ENCODE measurements at regions not wholly inside any gene's neighbourhood (a gene's known extent, or its start where the extent isn't known, plus 50 kb on each side); places are given as distances from the start of the nearest gene placed in this dataset.

DNA sequence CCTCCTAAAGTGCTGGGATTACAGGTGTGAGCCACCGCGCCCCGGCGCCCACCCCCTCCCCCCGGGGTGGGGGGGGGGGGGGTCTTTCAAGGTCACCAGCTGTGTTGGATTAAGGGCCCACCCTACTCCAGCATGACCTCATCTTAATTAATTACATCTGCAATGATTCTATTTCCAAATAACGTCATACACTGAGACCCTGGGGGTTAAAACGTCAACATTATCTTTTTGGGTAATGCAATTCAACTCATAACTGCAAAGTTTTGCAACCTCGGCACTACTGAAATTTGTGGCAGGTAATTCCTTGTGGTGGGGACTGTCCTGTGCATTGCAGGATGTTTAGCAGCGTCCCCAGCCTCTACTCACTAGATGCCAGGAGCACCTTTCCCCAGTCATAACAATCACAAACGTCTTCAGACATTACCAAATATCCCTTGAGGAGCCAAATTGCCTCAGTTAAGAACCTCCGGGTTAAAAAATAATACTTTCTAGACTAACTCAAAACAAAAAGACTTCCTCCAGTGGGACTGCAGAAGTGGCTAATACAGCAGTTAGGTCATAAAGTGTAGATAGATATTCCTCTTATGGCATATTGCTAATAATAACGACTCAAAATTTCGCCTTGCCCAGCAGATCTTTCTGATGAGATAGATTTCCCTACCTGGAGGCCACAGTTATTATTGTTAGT lies 233.0 kb upstream of the KAZN start:
- Mint-ChIP-seq H3K9me3 (peaks cover 3% of the 10 kb centered on the region), H3K36me3 (ENCODE audit: low read depth) (no peaks in the 10 kb centered on the region), H3K27me3 (peaks cover 7% of the 10 kb centered on the region), H3K4me3 (no peak overlapping the region), H3K27ac (no peak overlapping the region), H3K4me1 (no peaks in the 10 kb centered on the region)
- ATAC-seq (replicated peaks) = no peak

- ATAC-seq (replicated peaks) = no peak
These were observed 232.1 kb upstream of the KAZN start for GRCh38 chr1:14366091-14367018.

DNA sequence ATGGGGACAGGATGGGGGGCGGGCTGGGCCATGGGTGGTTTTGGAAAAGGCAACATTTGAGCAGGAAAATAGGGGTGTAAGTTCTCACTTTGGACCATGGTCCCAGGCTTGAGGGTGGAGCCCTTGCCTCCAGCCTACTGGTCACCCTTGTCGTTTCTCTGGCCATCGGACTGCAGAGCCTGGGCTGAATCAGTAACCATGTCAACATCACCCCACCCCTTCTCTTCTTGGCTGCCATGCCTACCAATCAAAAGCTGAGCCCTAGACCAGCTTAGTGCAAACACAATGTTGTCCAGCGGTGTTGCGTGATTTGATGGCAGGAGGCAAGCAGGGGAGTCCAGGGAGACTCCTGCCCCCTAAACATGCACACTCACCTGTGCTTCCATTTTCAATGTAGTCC lies 231.0 kb upstream of the KAZN start:
- peaks cover 14% of the 10 kb centered on the region for H3K27me3 Mint-ChIP-seq
- H3K4me1 Mint-ChIP-seq = no peaks in the 10 kb centered on the region
- no peak for ATAC-seq (replicated peaks)
- no peaks in the 10 kb centered on the region for H3K36me3 Mint-ChIP-seq (ENCODE audit: low read depth)
- H3K27ac Mint-ChIP-seq = no peak overlapping the region
- H3K4me3 Mint-ChIP-seq = no peak overlapping the region
- peaks cover 3% of the 10 kb centered on the region for H3K9me3 Mint-ChIP-seq

More at GRCh38 chr1:14366091-14367018, 232.1 kb upstream of the KAZN start:
- Mint-ChIP-seq H3K27me3 (peaks cover 10% of the 10 kb centered on the region), H3K36me3 (ENCODE audit: low read depth) (no peaks in the 10 kb centered on the region), H3K4me3 (no peak overlapping the region), H3K4me1 (no peaks in the 10 kb centered on the region), H3K27ac (no peak overlapping the region), H3K9me3 (peaks cover 3% of the 10 kb centered on the region)

GRCh38 chr1:14369526-14370213 lies 228.8 kb upstream of the KAZN start:
- Mint-ChIP-seq H3K4me3 (no peak overlapping the region), H3K4me1 (no peaks in the 10 kb centered on the region), H3K27ac (no peak overlapping the region), H3K36me3 (ENCODE audit: low read depth) (no peaks in the 10 kb centered on the region), H3K27me3 (peaks cover 13% of the 10 kb centered on the region), H3K9me3 (peaks cover 3% of the 10 kb centered on the region)
- ATAC-seq (replicated peaks) = no peak

DNA sequence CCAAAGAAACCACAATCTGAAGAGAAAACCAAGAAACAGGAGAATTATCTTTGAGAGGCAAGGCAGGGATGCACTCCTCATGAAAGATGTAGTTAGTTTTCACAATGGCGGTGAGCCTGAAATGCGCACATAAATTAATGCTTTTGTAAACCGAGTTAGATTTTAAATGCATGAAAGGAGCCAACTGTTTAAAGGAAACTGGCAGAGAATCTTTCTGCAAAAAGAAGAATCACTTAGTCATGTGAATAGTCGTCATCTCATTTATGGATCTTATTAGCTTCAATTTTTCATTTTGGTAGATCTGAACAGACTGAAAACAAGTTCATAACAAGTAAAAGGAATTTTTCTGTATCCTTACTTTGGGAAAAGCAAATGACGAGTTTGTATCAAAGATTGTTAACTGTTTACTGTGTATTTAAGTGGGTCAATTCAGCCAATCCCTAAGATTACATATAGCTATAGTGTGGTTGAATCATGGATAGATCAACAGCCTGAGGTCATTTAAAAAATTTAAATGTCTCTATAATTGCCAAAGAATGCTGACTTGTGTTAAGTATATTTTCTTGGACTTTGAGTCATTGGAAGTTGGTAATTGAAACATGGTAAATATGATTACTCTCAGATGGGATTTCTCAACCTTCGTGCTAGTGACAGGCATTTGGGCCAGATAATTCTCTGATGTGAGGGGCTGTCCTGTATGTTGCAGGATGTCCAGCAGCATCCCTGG lies 226.6 kb upstream of the KAZN start:
- Mint-ChIP-seq H3K27ac (no peak overlapping the region), H3K9me3 (peaks cover 3% of the 10 kb centered on the region), H3K27me3 (peaks cover 11% of the 10 kb centered on the region), H3K4me1 (no peaks in the 10 kb centered on the region), H3K36me3 (ENCODE audit: low read depth) (no peaks in the 10 kb centered on the region), H3K4me3 (no peak overlapping the region)
- no peak for ATAC-seq (replicated peaks)

GRCh38 chr1:14372526-14372925 lies 226.0 kb upstream of the KAZN start:
- no peak for ATAC-seq (replicated peaks)
- H3K9me3 Mint-ChIP-seq = peaks cover 3% of the 10 kb centered on the region
- H3K4me1 Mint-ChIP-seq = no peaks in the 10 kb centered on the region
- H3K27me3 Mint-ChIP-seq = peaks cover 11% of the 10 kb centered on the region
- H3K4me3 Mint-ChIP-seq = no peak overlapping the region
- H3K36me3 Mint-ChIP-seq (ENCODE audit: low read depth) = no peaks in the 10 kb centered on the region
- H3K27ac Mint-ChIP-seq = no peak overlapping the region

GRCh38 chr1:14373081-14373758 lies 225.3 kb upstream of the KAZN start:
- peaks cover 11% of the 10 kb centered on the region for H3K27me3 Mint-ChIP-seq
- H3K9me3 Mint-ChIP-seq = peaks cover 3% of the 10 kb centered on the region
- ATAC-seq (replicated peaks) = no peak
- no peak overlapping the region for H3K27ac Mint-ChIP-seq
- no peaks in the 10 kb centered on the region for H3K36me3 Mint-ChIP-seq (ENCODE audit: low read depth)
- H3K4me1 Mint-ChIP-seq = no peaks in the 10 kb centered on the region
- no peak overlapping the region for H3K4me3 Mint-ChIP-seq

GRCh38 chr1:14375226-14375625 lies 223.3 kb upstream of the KAZN start:
- Mint-ChIP-seq H3K27me3 (peaks cover 7% of the 10 kb centered on the region), H3K27ac (no peak overlapping the region), H3K9me3 (peaks cover 8% of the 10 kb centered on the region), H3K36me3 (ENCODE audit: low read depth) (no peaks in the 10 kb centered on the region), H3K4me3 (no peak overlapping the region), H3K4me1 (no peaks in the 10 kb centered on the region)
- ATAC-seq (replicated peaks) = no peak

DNA sequence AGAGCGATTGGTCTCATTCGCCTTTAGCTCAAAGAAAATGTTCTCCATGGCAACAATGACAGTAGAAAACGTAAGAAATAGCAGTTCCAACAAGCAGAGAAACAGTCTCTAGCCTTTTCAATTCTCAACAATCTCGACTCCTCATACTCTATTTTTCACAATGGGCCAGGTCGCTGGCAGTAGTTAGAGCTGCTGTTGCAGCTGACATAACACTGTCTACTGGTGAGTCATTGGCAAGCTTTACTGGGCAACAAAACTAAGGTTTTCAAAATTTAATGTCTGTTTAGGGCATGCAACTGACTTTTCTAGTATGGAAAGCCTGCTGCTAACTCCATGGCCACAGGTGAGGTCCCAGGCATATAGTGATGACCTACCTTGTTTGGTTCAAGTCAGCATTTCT lies 221.1 kb upstream of the KAZN start:
- ATAC-seq (replicated peaks) = no peak
- Mint-ChIP-seq H3K27ac (no peak overlapping the region), H3K9me3 (peaks cover 19% of the 10 kb centered on the region), H3K36me3 (ENCODE audit: low read depth) (no peaks in the 10 kb centered on the region), H3K4me3 (no peak overlapping the region), H3K4me1 (no peaks in the 10 kb centered on the region), H3K27me3 (no peaks in the 10 kb centered on the region)

DNA sequence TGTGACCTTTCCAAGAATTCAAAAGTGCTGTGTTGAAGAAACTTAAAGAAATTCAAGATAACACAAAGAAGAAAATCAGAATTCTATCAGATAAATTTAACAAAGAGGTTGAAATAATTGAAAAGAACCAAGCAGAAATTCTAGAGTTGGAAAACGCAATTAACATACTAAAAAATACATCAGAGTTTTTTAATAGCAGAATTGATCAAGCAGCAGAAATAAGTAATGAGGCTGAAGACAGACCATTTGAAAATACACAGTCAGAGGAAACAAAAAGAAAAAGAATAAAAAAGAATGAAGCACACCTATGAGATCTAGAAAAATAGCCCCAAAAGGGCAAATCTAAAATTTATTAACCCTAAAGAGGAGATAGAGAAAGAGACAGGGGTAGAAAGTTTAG lies 218.1 kb upstream of the KAZN start:
- H3K9me3 Mint-ChIP-seq = peaks cover 19% of the 10 kb centered on the region
- no peak overlapping the region for H3K27ac Mint-ChIP-seq
- H3K36me3 Mint-ChIP-seq (ENCODE audit: low read depth) = no peaks in the 10 kb centered on the region
- no peaks in the 10 kb centered on the region for H3K4me1 Mint-ChIP-seq
- ATAC-seq (replicated peaks) = no peak
- no peak overlapping the region for H3K4me3 Mint-ChIP-seq
- H3K27me3 Mint-ChIP-seq = no peaks in the 10 kb centered on the region

DNA sequence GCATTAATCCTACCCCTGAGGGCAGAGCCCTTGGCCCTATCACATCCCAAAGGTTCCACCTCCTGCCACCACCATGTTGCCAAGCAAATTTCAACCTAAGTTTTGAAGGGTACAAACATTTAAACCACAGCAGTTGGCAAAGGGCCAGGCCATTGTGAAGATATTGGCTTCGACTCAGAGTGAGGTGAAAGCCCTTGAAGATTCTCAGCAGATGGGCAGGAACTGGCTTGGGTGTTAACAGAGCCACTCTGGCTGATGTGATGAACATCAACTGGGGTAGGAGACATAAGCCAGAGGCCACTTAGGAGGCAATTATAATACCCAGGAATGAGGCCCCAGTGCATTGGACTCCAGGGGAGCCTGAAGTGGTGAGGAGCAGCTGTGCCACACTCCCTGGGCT lies 207.7 kb upstream of the KAZN start:
- no peak for ATAC-seq (replicated peaks)
- Mint-ChIP-seq H3K9me3 (peaks cover 4% of the 10 kb centered on the region), H3K27ac (no peak overlapping the region)

DNA sequence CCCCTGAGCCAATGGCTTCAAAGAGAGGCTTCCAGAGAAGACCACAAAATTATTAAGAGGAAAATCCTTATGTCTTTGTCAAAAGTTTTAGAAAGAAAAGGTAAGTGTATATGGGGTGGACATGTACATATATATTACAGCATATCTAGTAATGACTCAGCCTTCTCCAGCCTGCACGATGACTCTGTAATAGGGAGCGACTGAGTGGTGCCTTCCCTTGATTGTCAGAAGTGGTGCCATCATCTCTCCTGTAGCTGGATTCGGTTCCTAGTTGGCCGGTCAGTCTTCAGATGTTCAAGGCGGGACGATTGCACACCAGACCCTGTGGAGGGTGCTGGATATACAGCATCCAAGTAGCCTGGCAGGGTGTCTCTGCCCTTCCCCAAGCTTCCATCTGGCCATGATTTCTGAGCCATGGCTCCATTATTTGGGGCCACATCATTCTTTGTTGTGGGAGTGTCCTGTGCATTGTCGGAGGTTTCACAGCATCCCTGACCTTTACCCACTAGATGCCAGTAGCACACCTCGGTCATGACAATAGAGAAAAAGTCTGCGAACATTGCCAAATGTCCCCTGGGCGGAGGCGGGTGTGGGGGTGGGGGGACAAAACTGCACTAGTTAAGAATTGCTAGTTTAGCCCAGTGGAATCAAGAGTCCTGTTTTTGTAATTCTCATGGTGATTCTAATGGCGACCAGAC lies 206.2 kb upstream of the KAZN start:
- no peak for ATAC-seq (replicated peaks)
- Mint-ChIP-seq H3K4me3 (no peak overlapping the region), H3K27ac (no peak overlapping the region), H3K4me1 (no peaks in the 10 kb centered on the region), H3K36me3 (ENCODE audit: low read depth) (no peaks in the 10 kb centered on the region), H3K9me3 (peaks cover 4% of the 10 kb centered on the region), H3K27me3 (peaks cover 12% of the 10 kb centered on the region)

More for the DNA sequence above, 207.7 kb upstream of the KAZN start:
- no peaks in the 10 kb centered on the region for H3K4me1 Mint-ChIP-seq
- H3K36me3 Mint-ChIP-seq (ENCODE audit: low read depth) = no peaks in the 10 kb centered on the region
- H3K27me3 Mint-ChIP-seq = peaks cover 12% of the 10 kb centered on the region
- H3K4me3 Mint-ChIP-seq = no peak overlapping the region

DNA sequence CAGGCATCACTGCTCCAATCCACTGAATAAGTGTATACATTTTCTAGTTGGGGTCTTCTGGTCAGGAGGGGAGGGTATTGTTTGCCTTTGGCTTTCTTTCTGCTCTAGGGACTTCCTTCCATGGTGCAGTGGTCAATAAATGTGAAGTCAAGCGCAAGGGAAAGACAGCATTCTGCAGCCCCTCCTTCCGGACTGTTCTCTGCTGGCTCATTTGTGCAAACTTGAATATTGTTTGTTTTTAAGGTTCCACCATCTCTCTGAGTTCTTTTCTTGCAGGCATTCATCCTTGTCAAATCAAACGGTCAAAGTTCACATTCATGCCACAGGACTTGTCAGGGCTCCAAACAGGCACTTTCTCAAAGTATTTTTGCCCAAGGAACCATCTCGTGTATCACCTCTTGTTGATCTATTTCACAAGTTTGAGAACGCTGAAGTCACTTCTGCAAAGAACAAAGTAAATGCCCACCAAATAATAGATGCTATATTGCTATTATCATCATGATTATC lies 205.6 kb upstream of the KAZN start:
- no peak overlapping the region for H3K4me3 Mint-ChIP-seq
- peaks cover 12% of the 10 kb centered on the region for H3K27me3 Mint-ChIP-seq
- H3K9me3 Mint-ChIP-seq = peaks cover 4% of the 10 kb centered on the region
- no peak overlapping the region for H3K27ac Mint-ChIP-seq
- no peak for ATAC-seq (replicated peaks)
- H3K4me1 Mint-ChIP-seq = no peaks in the 10 kb centered on the region
- no peaks in the 10 kb centered on the region for H3K36me3 Mint-ChIP-seq (ENCODE audit: low read depth)
